GM23248 (cell line): ENCODE measurements at regions not wholly inside any gene's neighbourhood (a gene's known extent, or its start where the extent isn't known, plus 50 kb on each side); places are given as distances from the start of the nearest gene placed in this dataset.
A peak's percentile ranks its signal among the peaks of the same experiment; 100 is the strongest.

Experiments
- DNase-seq: peaks from one replicate; pipeline ENCODE4 v3.0.0-alpha.2; 2015
- H2AFZ ChIP-seq: fragments of 200-600 bp; sonication (generic); 2 replicates; pipeline ENCODE4 v1.6.1; 2016; ENCODE audit warnings: antibody characterized with exemption
- H3F3A ChIP-seq: fragments of 200-600 bp; sonication (generic); 2 replicates; pipeline ENCODE4 v1.6.1; 2016; ENCODE audit warnings: mild to moderate bottlenecking, antibody characterized with exemption, mixed run types; ENCODE audit not compliant: insufficient read depth
- H3K27ac ChIP-seq: fragments of 200-600 bp; sonication (generic); 2 replicates; pipeline ENCODE4 v1.5.1; 2016; ENCODE audit warnings: mild to moderate bottlenecking
- H3K27me3 ChIP-seq: fragments of 200-600 bp; sonication (generic); replicated peaks from 2 replicates; pipeline ENCODE4 v1.6.1; 2016; ENCODE audit warnings: mild to moderate bottlenecking; ENCODE audit not compliant: insufficient read depth
- H3K36me3 ChIP-seq: fragments of 200-600 bp; sonication (generic); 2 replicates; pipeline ENCODE4 v1.6.1; 2016; ENCODE audit warnings: low read depth, mild to moderate bottlenecking
- H3K4me1 ChIP-seq: fragments of 200-600 bp; sonication (generic); 2 replicates; pipeline ENCODE4 v1.6.1; 2016; ENCODE audit warnings: mild to moderate bottlenecking; ENCODE audit not compliant: insufficient read depth
- H3K4me2 ChIP-seq: fragments of 200-600 bp; sonication (generic); one replicate; pipeline ENCODE4 v1.6.1; 2016; ENCODE audit warnings: mild to moderate bottlenecking; ENCODE audit not compliant: unreplicated experiment
- H3K4me3 ChIP-seq: fragments of 200-600 bp; sonication (generic); 2 replicates; pipeline ENCODE4 v1.5.1; 2016; ENCODE audit warnings: mild to moderate bottlenecking
- H3K79me2 ChIP-seq: fragments of 200-600 bp; sonication (generic); 2 replicates; pipeline ENCODE4 v1.6.1; 2016; ENCODE audit warnings: mild to moderate bottlenecking; ENCODE audit not compliant: insufficient read depth
- H3K9ac ChIP-seq: fragments of 200-600 bp; sonication (generic); 2 replicates; pipeline ENCODE4 v1.6.1; 2016; ENCODE audit warnings: mild to moderate bottlenecking
- H3K9me2 ChIP-seq: fragments of 200-600 bp; sonication (generic); 2 replicates; pipeline ENCODE4 v1.6.1; 2016; ENCODE audit warnings: mixed run types, mild to moderate bottlenecking, moderate library complexity; ENCODE audit not compliant: insufficient read depth
- H3K9me3 ChIP-seq: fragments of 200-600 bp; sonication (generic); one replicate; pipeline ENCODE4 v1.6.1; 2017; ENCODE audit warnings: low read depth
- H4K20me1 ChIP-seq: fragments of 200-600 bp; sonication (generic); 2 replicates; pipeline ENCODE4 v1.6.0; 2016; ENCODE audit not compliant: insufficient read depth
- EZH2 ChIP-seq: fragments of 200-600 bp; sonication (generic); IDR thresholded peaks from 2 replicates; pipeline ENCODE4 v1.6.1; 2018; ENCODE audit warnings: antibody characterized with exemption, mild to moderate bottlenecking; ENCODE audit not compliant: insufficient read depth, poor library complexity, severe bottlenecking
- EZH2phosphoT487 ChIP-seq: fragments of 200-600 bp; sonication (generic); IDR thresholded peaks from 2 replicates; pipeline ENCODE4 v1.6.1; 2018; ENCODE audit warnings: antibody characterized with exemption, moderate library complexity, mild to moderate bottlenecking, low read depth; ENCODE audit not compliant: insufficient read depth
- WGBS, 2 experiments: methylation state at CpG; one replicate each; pipeline ENCODE4 v1.1.6; 2015 to 2017; ENCODE audit warnings: low lambda C conversion rate in 2 of 2, low coverage in 1 of 2; ENCODE audit errors: missing lambda C conversion rate in 2 of 2; 5-methylcytosine and 5-hydroxymethylcytosine counted together
- in situ Hi-C: fragments of 300-500 bp; cut with MboI; formaldehyde crosslinking; loops from 2 replicates; pipeline ENCODE4 v1.15.0; 2020

DNA sequence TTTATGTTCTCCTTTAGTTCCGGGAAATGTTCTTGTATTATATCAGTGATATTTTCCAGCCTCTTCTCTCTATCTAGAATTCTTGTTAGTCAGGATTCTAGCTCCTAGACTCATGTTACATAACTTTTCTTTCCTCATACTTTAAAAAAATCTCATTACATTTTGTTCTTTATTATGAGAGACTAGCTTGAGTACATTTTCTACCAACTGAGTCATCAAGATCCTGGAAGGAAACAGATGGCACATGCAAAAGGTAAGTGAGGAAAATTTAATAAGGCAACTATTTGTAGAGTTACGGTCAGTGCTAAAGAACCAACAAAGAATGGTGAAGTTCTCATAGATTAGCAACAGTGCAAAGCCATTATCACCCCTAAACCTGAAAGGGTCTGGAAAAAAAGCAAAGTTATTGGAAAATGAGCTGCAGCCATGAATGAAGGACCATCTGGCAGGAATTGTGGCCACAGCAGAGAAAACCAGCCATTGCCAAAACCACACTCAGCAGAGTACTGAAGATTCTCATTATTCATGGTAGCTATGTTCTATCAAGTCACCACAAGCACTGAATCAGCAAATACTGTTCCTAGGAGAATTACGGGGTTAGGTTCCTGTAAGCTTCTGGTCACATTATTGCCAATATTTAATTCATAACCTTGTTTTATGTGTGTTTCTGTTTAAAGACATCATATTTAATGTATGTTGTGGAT is 98.3 kb upstream of the C7orf33 start:
- H3K9ac ChIP-seq = no peak overlapping the region
- 41 to 46% methylated on average over 3 of the region's 3 CpGs for WGBS, 2 experiments
- H3K79me2 ChIP-seq = no peaks in the 10 kb centered on the region
- H3K4me1 ChIP-seq = no peaks in the 10 kb centered on the region
- H3K36me3 ChIP-seq = no peaks in the 10 kb centered on the region
- no peak for DNase-seq
- no peak overlapping the region for H3K27ac ChIP-seq
- H3K9me3 ChIP-seq = no peaks in the 10 kb centered on the region
- in situ Hi-C loops = no loop called here
- H2AFZ ChIP-seq = no peak overlapping the region
- TF ChIP-seq EZH2 = no peak
- TF ChIP-seq EZH2phosphoT487 = no peak
- no peaks in the 10 kb centered on the region for H3K9me2 ChIP-seq
- H3K4me2 ChIP-seq = no peak overlapping the region
- H4K20me1 ChIP-seq = no peaks in the 10 kb centered on the region
- H3K4me3 ChIP-seq = no peak overlapping the region
- H3K27me3 ChIP-seq = no peaks in the 10 kb centered on the region
- no peaks in the 10 kb centered on the region for H3F3A ChIP-seq

DNA sequence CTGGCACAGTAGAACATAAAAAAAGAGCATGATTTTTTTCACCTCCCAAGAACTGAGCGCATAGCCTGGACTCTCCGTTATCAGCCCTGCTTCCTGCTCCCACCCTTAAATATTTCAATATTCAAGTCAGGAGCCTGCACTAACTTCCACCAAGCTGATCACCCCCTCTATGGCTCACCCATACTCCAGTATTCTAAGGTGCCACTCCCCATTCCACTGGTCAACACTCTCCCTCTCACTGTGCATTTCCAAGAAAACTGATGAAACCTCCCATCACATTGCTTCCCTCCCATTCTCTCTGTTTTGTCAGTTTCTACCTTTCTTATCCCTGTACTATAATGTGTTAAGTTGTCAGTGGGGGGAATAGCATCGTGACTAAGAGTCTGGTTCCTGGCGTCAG is 95.0 kb upstream of the C7orf33 start:
- WGBS, 2 experiments = 57 to 75% methylated on average over 4 of the region's 4 CpGs
- Histone ChIP-seq H3K79me2 (no peaks in the 10 kb centered on the region), H3K9ac (no peak overlapping the region), H3K9me3 (no peaks in the 10 kb centered on the region), H3K4me1 (no peaks in the 10 kb centered on the region), H3K4me2 (no peak overlapping the region), H3K4me3 (no peak overlapping the region), H4K20me1 (no peaks in the 10 kb centered on the region), H3K27ac (no peak overlapping the region), H3K27me3 (peaks cover 7% of the 10 kb centered on the region), H3F3A (no peaks in the 10 kb centered on the region), H3K36me3 (no peaks in the 10 kb centered on the region), H3K9me2 (no peaks in the 10 kb centered on the region), H2AFZ (no peak overlapping the region)
- in situ Hi-C loops = no loop called here
- TF ChIP-seq EZH2phosphoT487 (no peak), EZH2 (no peak)
- DNase-seq = no peak

DNA sequence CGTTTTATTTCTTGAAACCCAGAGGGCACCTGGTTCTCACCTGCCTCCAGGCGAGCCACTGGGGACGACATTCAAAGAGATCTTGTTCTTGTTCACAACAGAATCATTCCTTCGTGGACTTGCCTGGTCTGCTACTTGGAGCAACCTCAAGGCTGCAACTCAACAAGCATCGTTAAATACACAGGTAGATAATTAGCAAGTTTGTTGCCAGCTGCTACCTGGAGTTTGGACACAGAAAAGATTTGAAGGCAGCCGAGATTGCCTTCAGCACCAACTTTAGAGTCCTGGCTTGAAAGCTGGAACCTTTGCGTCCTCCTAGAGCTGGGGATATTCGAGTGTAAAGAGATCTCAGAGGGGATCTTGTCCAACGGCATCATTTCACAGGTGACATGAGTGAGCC is 89.6 kb upstream of the C7orf33 start:
- Histone ChIP-seq H3K9ac (no peak overlapping the region), H3K79me2 (no peaks in the 10 kb centered on the region), H3F3A (no peaks in the 10 kb centered on the region), H3K4me1 (no peaks in the 10 kb centered on the region), H3K36me3 (no peaks in the 10 kb centered on the region), H4K20me1 (no peaks in the 10 kb centered on the region), H3K9me2 (no peaks in the 10 kb centered on the region), H2AFZ (0 out of 2 replicates have a peak overlapping the region, but pooled peaks have one; percentile 53), H3K4me3 (no peak overlapping the region), H3K9me3 (no peaks in the 10 kb centered on the region), H3K27me3 (peaks cover 30% of the 10 kb centered on the region), H3K4me2 (no peak overlapping the region), H3K27ac (no peak overlapping the region)
- in situ Hi-C loops = loop anchor here (10.0 kb wide), 1 partner anchor 464 kb away; no protein-coding TSS in a partner anchor
- no peak for DNase-seq
- TF ChIP-seq EZH2 = no peak
- no peak for TF ChIP-seq EZH2phosphoT487
- 41 to 44% methylated on average over 9 of the region's 9 CpGs for WGBS, 2 experiments

DNA sequence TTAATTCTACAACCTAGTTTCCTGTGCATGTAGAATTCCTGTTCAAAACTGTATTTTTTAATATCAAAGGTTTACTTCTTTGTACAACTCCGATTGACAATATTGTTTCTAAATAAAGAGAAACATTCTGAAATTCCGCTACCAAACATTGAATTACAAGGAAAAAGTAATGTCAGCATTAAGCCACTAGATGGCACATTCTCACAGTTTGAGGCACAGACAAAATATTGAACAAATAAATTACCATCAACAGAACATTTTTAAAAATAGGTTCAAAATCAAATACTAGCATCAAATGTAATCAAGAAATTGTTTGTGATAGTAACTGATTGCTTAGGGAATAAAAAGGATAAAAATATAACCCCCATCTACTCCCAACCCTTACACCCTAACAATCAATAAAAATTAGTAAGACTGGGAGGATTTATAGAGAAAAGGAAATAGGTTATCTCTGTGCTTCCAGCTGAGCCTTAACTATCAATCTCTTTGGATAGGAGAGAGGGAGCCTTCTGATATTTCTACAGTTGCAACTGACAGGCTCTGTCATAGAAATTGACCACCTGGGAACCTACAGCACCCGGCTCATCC is 86.6 kb upstream of the C7orf33 start:
- H3K36me3 ChIP-seq = no peaks in the 10 kb centered on the region
- in situ Hi-C loops = loop anchor here (10.0 kb wide), 1 partner anchor 461 kb away; no protein-coding TSS in a partner anchor

More for the DNA sequence above, 86.6 kb upstream of the C7orf33 start:
- Histone ChIP-seq H3K79me2 (no peaks in the 10 kb centered on the region), H3K27ac (no peak overlapping the region), H3K9me3 (no peaks in the 10 kb centered on the region), H3K9me2 (no peaks in the 10 kb centered on the region), H3K27me3 (peaks cover 30% of the 10 kb centered on the region), H3K4me3 (no peak overlapping the region), H3F3A (no peaks in the 10 kb centered on the region), H3K4me1 (no peaks in the 10 kb centered on the region), H4K20me1 (no peaks in the 10 kb centered on the region), H3K9ac (no peak overlapping the region), H2AFZ (no peak overlapping the region), H3K4me2 (no peak overlapping the region)
- no peak for TF ChIP-seq EZH2
- TF ChIP-seq EZH2phosphoT487 = no peak
- WGBS, 2 experiments = 29 to 34% methylated on average over 3 of the region's 3 CpGs
- peak; percentile 56 for DNase-seq
